Posterior vena cava (tissue), 2 donors: ENCODE measurements at regions not wholly inside any gene's neighbourhood (a gene's known extent, or its start where the extent isn't known, plus 50 kb on each side); places are given as distances from the start of the nearest gene placed in this dataset.
"Not testable (repeated sequence)": the region's sequence is repeated elsewhere in the genome, so short reads cannot be mapped to it uniquely, and the experiment has no call there.

Experiments used
- DNase-seq: peaks from one replicate; pipeline ENCODE4 v3.0.0-alpha.2; 2020; ENCODE audit warnings: low spot score
- intact Hi-C, 2 donors: fragments of 100-400 bp; cut with DNase I; formaldehyde crosslinking; loops; one replicate each; pipeline versions ENCODE4 v1.14.1 to v1.14.2; 2022 to 2023
- donor health status: DM: yes; HTN: yes; CAD: no.
- donor health status: DM: yes; HTN: yes; CAD: no.

GRCh38 chr1:214854126-214854875 lies 228.2 kb upstream of the KCNK2 start:
- intact Hi-C loops, result no loop called here
- DNase-seq, result no peak

- intact Hi-C loops, result no loop called here
These were observed 225.7 kb upstream of the KCNK2 start for GRCh38 chr1:214856843-214857242.

GRCh38 chr1:214857716-214858115 lies 224.8 kb upstream of the KCNK2 start:
- DNase-seq, result no peak
- intact Hi-C loops, result no loop called here

More at GRCh38 chr1:214856843-214857242, 225.7 kb upstream of the KCNK2 start:
- no peak for DNase-seq

GRCh38 chr1:214859647-214860046 lies 222.9 kb upstream of the KCNK2 start:
- intact Hi-C loops, result no loop called here

GRCh38 chr1:214861615-214862014 lies 220.9 kb upstream of the KCNK2 start:
- intact Hi-C loops, result no loop called here
- DNase-seq, result no peak

More at GRCh38 chr1:214859647-214860046, 222.9 kb upstream of the KCNK2 start:
- no peak for DNase-seq

- intact Hi-C loops, result no loop called here
- DNase-seq, result no peak
These were observed 220.1 kb upstream of the KCNK2 start for GRCh38 chr1:214862421-214862820.

- DNase-seq, result no peak
- intact Hi-C loops, result no loop called here
These were observed 217.4 kb upstream of the KCNK2 start for GRCh38 chr1:214864896-214865688.

GRCh38 chr1:214870426-214870825 lies 212.1 kb upstream of the KCNK2 start:
- DNase-seq, intact Hi-C loops: not testable (repeated sequence)

GRCh38 chr1:214880956-214881355 lies 201.6 kb upstream of the KCNK2 start:
- no peak for DNase-seq
- intact Hi-C loops, result no loop called here

GRCh38 chr1:214882616-214883015 lies 199.9 kb upstream of the KCNK2 start:
- DNase-seq, result no peak
- intact Hi-C loops, result no loop called here

- intact Hi-C loops, result no loop called here
- DNase-seq, result no peak
These were observed 187.4 kb upstream of the KCNK2 start for GRCh38 chr1:214895011-214895600.

- intact Hi-C loops, result no loop called here
- DNase-seq, result no peak
These were observed 185.6 kb upstream of the KCNK2 start for GRCh38 chr1:214896921-214897320.

GRCh38 chr1:214897581-214897980 lies 185.0 kb upstream of the KCNK2 start:
- intact Hi-C loops, result no loop called here
- no peak for DNase-seq

- DNase-seq, result no peak
- intact Hi-C loops, result no loop called here
These were observed 184.4 kb upstream of the KCNK2 start for GRCh38 chr1:214898161-214898560.

- no peak for DNase-seq
- intact Hi-C loops, result no loop called here
These were observed 183.8 kb upstream of the KCNK2 start for GRCh38 chr1:214898718-214899117.

- intact Hi-C loops, result no loop called here
- no peak for DNase-seq
These were observed 182.6 kb upstream of the KCNK2 start for GRCh38 chr1:214899908-214900460.

GRCh38 chr1:214900590-214900989 lies 181.9 kb upstream of the KCNK2 start:
- DNase-seq, result no peak
- intact Hi-C loops, result no loop called here

- no peak for DNase-seq
- intact Hi-C loops, result no loop called here
These were observed 180.8 kb upstream of the KCNK2 start for GRCh38 chr1:214901718-214902117.

GRCh38 chr1:214902636-214903320 lies 179.8 kb upstream of the KCNK2 start:
- intact Hi-C loops, result no loop called here
- DNase-seq, result no peak

- no peak for DNase-seq
- intact Hi-C loops, result no loop called here
These were observed 170.4 kb upstream of the KCNK2 start for GRCh38 chr1:214912127-214912526.
